GM20431 (cell line): ENCODE measurements at regions not wholly inside any gene's neighbourhood (a gene's known extent, or its start where the extent isn't known, plus 50 kb on each side); places are given as distances from the start of the nearest gene placed in this dataset.

Experiments
- in situ Hi-C: fragments of 300-500 bp; cut with MseI, MboI; formaldehyde crosslinking; loops from one replicate; pipeline ENCODE4 v1.15.0; 2020; ENCODE audit warnings: low sequenced_read_pairs; ENCODE audit not compliant: unreplicated experiment

- in situ Hi-C loops = loop anchor here (25.0 kb wide), 1 partner anchor 336 kb away; no protein-coding TSS in a partner anchor
These were observed 153.2 kb upstream of the C9orf72 start for GRCh38 chr9:27726244-27727081.

DNA sequence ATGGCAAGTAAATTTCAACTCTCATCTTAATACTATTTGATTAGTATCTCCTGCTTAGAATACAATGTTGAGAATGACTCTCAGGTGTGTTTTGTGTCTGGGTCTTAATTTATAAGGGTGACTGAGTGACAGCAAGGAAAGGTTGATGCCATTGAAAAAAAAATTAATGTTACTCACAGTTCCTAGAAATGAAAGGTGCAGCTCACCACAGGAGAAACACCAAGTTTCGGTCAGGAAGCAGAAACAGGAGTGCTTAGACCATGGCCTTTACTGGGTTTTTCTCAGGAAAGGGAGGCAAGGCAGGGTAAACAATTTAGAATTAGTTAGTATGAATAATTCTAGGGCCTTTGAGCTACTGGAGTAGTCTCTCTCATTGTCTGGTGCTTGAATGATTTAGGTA is 159.2 kb upstream of the C9orf72 start:
- in situ Hi-C loops = loop anchor here (25.0 kb wide), 1 partner anchor 330 kb away; no protein-coding TSS in a partner anchor

- in situ Hi-C loops = loop anchor here (10.0 to 25.0 kb wide), 2 partner anchors 61 to 319 kb away; no protein-coding TSS in a partner anchor
These were observed 170.2 kb upstream of the C9orf72 start for GRCh38 chr9:27743490-27743889.

DNA sequence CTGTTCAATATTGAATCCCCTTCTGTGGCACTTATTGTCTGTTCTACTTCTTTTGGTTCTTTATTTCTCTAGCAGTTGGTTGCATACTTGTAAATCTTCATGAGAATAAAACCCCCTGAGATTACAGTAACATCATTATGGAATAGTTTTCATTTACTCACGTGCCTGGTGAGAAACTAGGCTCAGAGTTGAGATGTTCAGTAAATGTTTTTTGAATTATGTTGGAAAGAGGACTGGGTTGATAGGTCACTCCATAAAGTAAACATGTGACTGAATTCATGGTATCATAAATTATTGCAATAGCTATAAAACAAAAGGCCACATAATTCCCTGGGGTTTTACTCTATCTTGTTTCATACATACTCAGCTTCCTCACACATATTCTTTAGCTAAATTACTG is 174.2 kb upstream of the C9orf72 start:
- in situ Hi-C loops = loop anchor here (10.0 to 25.0 kb wide), 2 partner anchors 57 to 315 kb away; no protein-coding TSS in a partner anchor

GRCh38 chr9:27749838-27750237 is 176.6 kb upstream of the C9orf72 start:
- in situ Hi-C loops = loop anchor here (10.0 to 25.0 kb wide), 3 partner anchors 55 to 312 kb away; no protein-coding TSS in a partner anchor

DNA sequence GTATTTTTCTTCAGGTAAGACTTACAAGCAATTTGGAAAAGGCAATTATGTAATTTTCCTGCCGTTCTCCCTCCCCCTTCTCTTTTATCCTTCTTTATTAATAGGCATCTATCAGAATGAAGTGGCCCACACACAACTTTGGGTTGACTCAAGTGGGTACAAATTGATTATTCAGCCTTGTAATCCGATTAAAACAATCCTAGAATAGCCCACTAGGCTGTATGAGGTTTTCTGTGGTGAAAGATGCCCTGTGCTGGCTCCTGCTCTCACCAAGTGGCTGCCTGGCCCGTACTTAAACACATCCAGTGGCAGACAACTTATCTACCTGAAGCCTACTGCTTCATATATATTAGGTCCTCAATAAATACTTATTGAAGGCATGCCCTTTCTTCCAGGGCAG is 177.3 kb upstream of the C9orf72 start:
- in situ Hi-C loops = loop anchor here (25.0 kb wide), 1 partner anchor 88 kb away; no protein-coding TSS in a partner anchor

- in situ Hi-C loops = loop anchor here (25.0 kb wide), 1 partner anchor 90 kb away; no protein-coding TSS in a partner anchor
These were observed 178.8 kb upstream of the C9orf72 start for GRCh38 chr9:27752069-27752468.

- in situ Hi-C loops = loop anchor here (25.0 kb wide), 1 partner anchor 94 kb away; no protein-coding TSS in a partner anchor
These were observed 182.6 kb upstream of the C9orf72 start for GRCh38 chr9:27755846-27756245.

- in situ Hi-C loops = loop anchor here (25.0 kb wide), 1 partner anchor 94 kb away; no protein-coding TSS in a partner anchor
These were observed 183.1 kb upstream of the C9orf72 start for GRCh38 chr9:27756418-27756817.

DNA sequence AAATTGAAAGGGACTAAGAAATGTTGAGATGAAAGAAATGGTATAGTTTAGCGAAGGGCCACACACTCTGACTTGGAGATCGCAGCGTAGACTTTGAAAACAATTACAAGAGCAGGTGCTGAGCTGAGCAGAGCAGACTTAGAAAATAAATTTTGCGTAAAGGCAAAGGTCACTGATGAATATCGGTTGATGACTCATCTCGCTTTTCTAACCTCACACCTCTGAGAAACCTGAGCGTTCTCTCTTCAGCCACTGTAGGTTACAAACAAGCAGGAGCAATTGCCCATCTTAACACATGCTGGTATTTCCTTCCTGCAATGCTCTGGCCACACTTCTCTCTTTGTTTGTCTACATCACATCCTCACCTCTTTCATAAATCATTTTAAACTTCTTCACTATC is 190.6 kb upstream of the C9orf72 start:
- in situ Hi-C loops = loop anchor here (25.0 kb wide), 1 partner anchor 102 kb away; no protein-coding TSS in a partner anchor

GRCh38 chr9:27765266-27766072 is 192.2 kb upstream of the C9orf72 start:
- in situ Hi-C loops = loop anchor here (25.0 kb wide), 1 partner anchor 103 kb away; no protein-coding TSS in a partner anchor

DNA sequence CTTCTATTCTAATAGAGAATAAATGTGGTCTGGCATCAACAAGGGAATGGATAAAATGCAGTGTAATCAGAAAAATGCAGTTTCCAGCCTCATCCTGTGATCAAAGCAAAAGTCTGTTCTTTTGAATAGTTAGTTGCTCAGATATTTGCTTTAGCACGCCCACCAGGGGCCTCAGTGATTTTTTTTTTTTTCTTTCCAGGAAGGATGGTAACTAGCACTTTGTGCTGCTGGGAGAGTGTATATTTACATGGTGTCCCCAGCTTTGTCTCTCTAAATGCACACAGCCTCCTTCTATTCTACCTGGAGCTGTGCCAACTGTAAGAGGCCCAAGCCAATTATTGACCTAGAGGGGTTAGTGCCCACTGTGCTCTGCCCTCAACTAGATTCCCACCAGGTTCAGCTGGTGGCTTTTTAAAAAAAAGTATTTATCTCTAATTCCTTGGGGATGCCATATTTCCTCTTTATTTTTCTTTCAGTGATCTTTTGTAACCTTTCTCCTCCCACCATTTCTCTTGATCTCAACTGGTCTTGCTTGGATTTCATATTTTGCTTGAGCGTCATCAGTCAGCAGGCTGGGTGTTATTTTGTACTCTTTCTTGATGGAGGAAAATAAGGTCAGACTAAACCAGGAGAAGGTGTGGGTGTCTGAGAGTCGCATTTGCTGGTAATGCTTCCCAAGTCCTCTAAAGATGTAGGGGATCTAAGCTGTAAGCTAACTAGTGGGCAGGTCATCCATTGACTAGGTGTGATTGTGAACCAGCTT is 193.0 kb upstream of the C9orf72 start:
- in situ Hi-C loops = loop anchor here (25.0 kb wide), 1 partner anchor 104 kb away; no protein-coding TSS in a partner anchor

- in situ Hi-C loops = loop anchor here (25.0 kb wide), 1 partner anchor 106 kb away; no protein-coding TSS in a partner anchor
These were observed 195.5 kb upstream of the C9orf72 start for GRCh38 chr9:27768781-27769180.

GRCh38 chr9:27770541-27770940 is 197.3 kb upstream of the C9orf72 start:
- in situ Hi-C loops = loop anchor here (25.0 kb wide), 1 partner anchor 108 kb away; no protein-coding TSS in a partner anchor

GRCh38 chr9:27771803-27772545 is 198.7 kb upstream of the C9orf72 start:
- in situ Hi-C loops = loop anchor here (25.0 kb wide), 1 partner anchor 110 kb away; no protein-coding TSS in a partner anchor

- in situ Hi-C loops = no loop called here
These were observed 211.8 kb upstream of the C9orf72 start for GRCh38 chr9:27784847-27785713.

- in situ Hi-C loops = no loop called here
These were observed 212.4 kb upstream of the C9orf72 start for GRCh38 chr9:27785714-27786100.

DNA sequence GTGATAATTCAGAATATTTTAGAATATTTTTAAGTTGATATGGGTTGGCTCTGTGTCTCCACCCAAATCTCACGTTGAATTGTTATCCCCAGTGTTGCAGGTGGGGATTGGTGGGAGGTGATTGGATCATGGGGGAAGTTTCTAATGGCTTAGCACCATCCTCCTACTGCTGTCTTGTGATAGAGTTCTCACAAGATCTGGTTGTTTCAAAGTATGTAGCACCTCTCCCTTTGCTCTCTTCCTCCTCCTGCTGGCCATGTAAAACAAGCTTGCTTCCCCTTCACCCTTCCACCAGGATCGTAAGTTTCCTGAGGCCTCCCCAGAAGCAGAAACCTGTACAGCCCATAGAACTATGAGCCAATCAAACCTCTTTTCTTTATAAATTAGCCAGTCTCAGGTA is 214.6 kb upstream of the C9orf72 start:
- in situ Hi-C loops = no loop called here
